SK-N-SH (cell line): ENCODE measurements at regions not wholly inside any gene's neighbourhood (a gene's known extent, or its start where the extent isn't known, plus 50 kb on each side); places are given as distances from the start of the nearest gene placed in this dataset.

Experiments used
- CTCF ChIP-seq: fragments of 200-600 bp; sonication (generic); IDR thresholded peaks from 2 replicates; pipeline ENCODE4 v1.6.1; 2017; ENCODE audit warnings: antibody characterized with exemption, mild to moderate bottlenecking, moderate library complexity
- ELF1 ChIP-seq: IDR thresholded peaks from 2 replicates; pipeline ENCODE4 v1.4.0; 2012
- EP300 ChIP-seq, 2 experiments: IDR thresholded peaks; 2 replicates each; pipeline versions ENCODE4 v1.4.0 to v1.6.1; 2012; ENCODE audit warnings: borderline replicate concordance in 1 of 2, low read depth in 1 of 2, low read length in 1 of 2
- GATA2 ChIP-seq: sonication (generic); formaldehyde crosslinking; IDR thresholded peaks from 2 replicates; pipeline ENCODE4 v1.5.0; 2020; ENCODE audit warnings: mild to moderate bottlenecking, missing genetic modification reagents
- MAX ChIP-seq: IDR thresholded peaks from 2 replicates; pipeline ENCODE4 v1.4.0; 2012; ENCODE audit warnings: low read depth
- NFIC ChIP-seq: IDR thresholded peaks from 2 replicates; pipeline ENCODE4 v1.4.0; 2012; ENCODE audit warnings: borderline replicate concordance
- RCOR1 ChIP-seq: fragments of 150-350 bp; IDR thresholded peaks from 2 replicates; pipeline ENCODE4 v1.6.1; 2017; ENCODE audit warnings: antibody characterized with exemption, low read length
- REST ChIP-seq: IDR thresholded peaks from 2 replicates; pipeline ENCODE4 v1.6.1; 2012; ENCODE audit warnings: mild to moderate bottlenecking, low read depth, low read length, moderate library complexity
- RXRA ChIP-seq: IDR thresholded peaks from 2 replicates; pipeline ENCODE4 v1.4.0; 2012; ENCODE audit warnings: low read depth, mild to moderate bottlenecking, borderline replicate concordance
- SIN3A ChIP-seq: IDR thresholded peaks from 2 replicates; pipeline ENCODE4 v1.6.1; 2012; ENCODE audit warnings: low read depth, mild to moderate bottlenecking, low read length, moderate library complexity, borderline replicate concordance
- TEAD4 ChIP-seq: IDR thresholded peaks from 2 replicates; pipeline ENCODE4 v1.4.0; 2012; ENCODE audit warnings: mild to moderate bottlenecking, borderline replicate concordance; ENCODE audit not compliant: insufficient read depth
- USF1 ChIP-seq: IDR thresholded peaks from 2 replicates; pipeline ENCODE4 v1.4.0; 2012; ENCODE audit warnings: low read depth, borderline replicate concordance
- YY1 ChIP-seq: IDR thresholded peaks from 2 replicates; pipeline ENCODE4 v1.4.0; 2012; ENCODE audit warnings: low read depth, mild to moderate bottlenecking

- TF ChIP-seq CTCF (no peak), YY1 (no peak), EP300 (IDR thresholded peaks at IDR 0.05; ENCODE audit: borderline replicate concordance in 1 of 2, low read depth in 1 of 2, low read length in 1 of 2) (no peak), SIN3A (no peak), REST (no peak), ELF1 (no peak), NFIC (no peak), MAX (no peak), TEAD4 (no peak), RCOR1 (no peak), RXRA (no peak), USF1 (no peak), GATA2 (CRISPR knock-in tag) (no peak)
These were observed 381.9 kb downstream of the COL11A1 start for GRCh38 chr1:102726417-102726816.
